SK-N-SH (cell line): ENCODE measurements at regions not wholly inside any gene's neighbourhood (a gene's known extent, or its start where the extent isn't known, plus 50 kb on each side); places are given as distances from the start of the nearest gene placed in this dataset.

Experiments
- CTCF ChIA-PET: fragments of 300-600, 350-600 bp; formaldehyde crosslinking; extraction: SDS; loops from one replicate; lab custom pipeline; 2021; lab: Yijun Ruan, JAX
- POLR2A ChIA-PET: fragments of 350-600 bp; sonication (Branson Sonifier 250); formaldehyde crosslinking; extraction: SDS; loops from one replicate; lab custom pipeline; 2020; ENCODE audit warnings: antibody characterized with exemption, inconsistent platforms; lab: Yijun Ruan, JAX
- DNase-seq: peaks from one replicate; pipeline ENCODE4 v3.0.0; 2012
- H2AFZ ChIP-seq: fragments of 200-600 bp; sonication (generic); 2 replicates; pipeline ENCODE4 v1.8.1; 2016; ENCODE audit warnings: antibody characterized with exemption, mild to moderate bottlenecking, low read depth
- H3F3A ChIP-seq: fragments of 200-600 bp; sonication (generic); replicated peaks from 2 replicates; pipeline ENCODE3; 2016; ENCODE audit warnings: antibody characterized with exemption, mild to moderate bottlenecking; ENCODE audit not compliant: insufficient read depth
- H3K27ac ChIP-seq, 2 experiments: fragments of 200-500 bp in 1 of 2; fragments of 200-600 bp in 1 of 2; sonication (Bioruptor generic) in 1 of 2; sonication (generic), shearing (Covaris generic) in 1 of 2; 2 replicates each; pipeline versions ENCODE4 v1.5.1 to v1.6.1; 2014 to 2016; ENCODE audit warnings: low read depth in 2 of 2, inconsistent platforms in 1 of 2, low read length in 1 of 2, mild to moderate bottlenecking in 1 of 2, mixed read lengths in 1 of 2
- H3K27me3 ChIP-seq: fragments of 200-600 bp; sonication (generic), shearing (Covaris generic); 2 replicates; pipeline ENCODE4 v1.6.1; 2016; ENCODE audit warnings: mixed run types; ENCODE audit not compliant: insufficient read depth
- H3K36me3 ChIP-seq, 2 experiments: fragments of 200-500 bp in 1 of 2; fragments of 200-600 bp in 1 of 2; sonication (Bioruptor generic) in 1 of 2; sonication (generic) in 1 of 2; replicated peaks in 1 of 2; 2 replicates each; pipeline versions ENCODE3 to v1.5.1; 2014 to 2016; ENCODE audit warnings: low read length in 1 of 2, mild to moderate bottlenecking in 1 of 2; ENCODE audit not compliant: insufficient read depth in 2 of 2, control insufficient read depth in 1 of 2
- H3K4me1 ChIP-seq, 2 experiments: fragments of 200-500 bp in 1 of 2; fragments of 200-600 bp in 1 of 2; sonication (Bioruptor generic) in 1 of 2; sonication (generic), shearing (Covaris generic) in 1 of 2; 2 replicates each; pipeline versions ENCODE4 v1.5.1 to v1.6.1; 2014 to 2016; ENCODE audit warnings: low read depth in 1 of 2, low read length in 1 of 2, mixed run types in 1 of 2; ENCODE audit not compliant: insufficient read depth in 2 of 2, control insufficient read depth in 1 of 2
- H3K4me2 ChIP-seq: fragments of 200-600 bp; sonication (generic), shearing (Covaris generic); 2 replicates; pipeline ENCODE4 v1.6.1; 2017; ENCODE audit warnings: mixed run types
- H3K4me3 ChIP-seq, 2 experiments: fragments of 200-500 bp in 1 of 2; fragments of 200-600 bp in 1 of 2; sonication (Bioruptor generic) in 1 of 2; sonication (generic), shearing (Covaris generic) in 1 of 2; 2 replicates each; pipeline versions ENCODE4 v1.5.1 to v1.8.1; 2014 to 2016; ENCODE audit warnings: low read depth in 2 of 2, inconsistent platforms in 1 of 2, low read length in 1 of 2, mild to moderate bottlenecking in 1 of 2, mixed read lengths in 1 of 2, moderate library complexity in 1 of 2
- H3K79me2 ChIP-seq: fragments of 200-600 bp; sonication (generic); 2 replicates; pipeline ENCODE4 v1.8.1; 2017; ENCODE audit warnings: mild to moderate bottlenecking; ENCODE audit not compliant: insufficient read depth
- H3K9ac ChIP-seq: fragments of 200-600 bp; sonication (generic); 2 replicates; pipeline ENCODE4 v1.6.1; 2017; ENCODE audit warnings: mixed run types
- H3K9me2 ChIP-seq: fragments of 200-600 bp; sonication (generic); 2 replicates; pipeline ENCODE4 v1.6.1; 2017; ENCODE audit warnings: mixed run types
- H3K9me3 ChIP-seq: fragments of 200-600 bp; sonication (generic); 2 replicates; pipeline ENCODE4 v1.6.1; 2017; ENCODE audit warnings: mixed run types, mild to moderate bottlenecking, moderate library complexity
- H4K20me1 ChIP-seq: fragments of 200-600 bp; sonication (generic); 2 replicates; pipeline ENCODE4 v1.6.1; 2017; ENCODE audit warnings: mild to moderate bottlenecking, mixed run types; ENCODE audit not compliant: insufficient read depth
- ELF1 ChIP-seq: IDR thresholded peaks from 2 replicates; pipeline ENCODE4 v1.4.0; 2012
- FOSL2 ChIP-seq: IDR thresholded peaks from 2 replicates; pipeline ENCODE4 v1.4.0; 2012; ENCODE audit warnings: low read depth, mild to moderate bottlenecking, moderate library complexity, borderline replicate concordance
- FOXM1 ChIP-seq: IDR thresholded peaks from 2 replicates; pipeline ENCODE4 v1.4.0; 2012; ENCODE audit warnings: low read depth, mild to moderate bottlenecking
- GABPA ChIP-seq: IDR thresholded peaks from 2 replicates; pipeline ENCODE4 v1.4.0; 2012; ENCODE audit warnings: low read depth, mild to moderate bottlenecking
- MEF2A ChIP-seq: IDR thresholded peaks from 2 replicates; pipeline ENCODE4 v1.4.0; 2012; ENCODE audit warnings: low read depth, borderline replicate concordance
- MXI1 ChIP-seq: IDR thresholded peaks from 2 replicates; pipeline ENCODE4 v1.6.1; 2012; ENCODE audit warnings: mild to moderate bottlenecking, low read depth, low read length, improper control_type of control experiment
- NFIC ChIP-seq: IDR thresholded peaks from 2 replicates; pipeline ENCODE4 v1.4.0; 2012; ENCODE audit warnings: borderline replicate concordance
- PBX3 ChIP-seq: IDR thresholded peaks from 2 replicates; pipeline ENCODE4; 2012
- POLR2AphosphoS5 ChIP-seq: IDR thresholded peaks from 2 replicates; pipeline ENCODE4 v1.6.1; 2012; ENCODE audit warnings: low read depth, low read length
- RCOR1 ChIP-seq: fragments of 150-350 bp; IDR thresholded peaks from 2 replicates; pipeline ENCODE4 v1.6.1; 2017; ENCODE audit warnings: antibody characterized with exemption, low read length
- SMC3 ChIP-seq: IDR thresholded peaks from 2 replicates; pipeline ENCODE4 v1.6.1; 2012; ENCODE audit warnings: low read depth, low read length, improper control_type of control experiment
- USF1 ChIP-seq: IDR thresholded peaks from 2 replicates; pipeline ENCODE4 v1.4.0; 2012; ENCODE audit warnings: low read depth, borderline replicate concordance
- YY1 ChIP-seq: IDR thresholded peaks from 2 replicates; pipeline ENCODE4 v1.4.0; 2012; ENCODE audit warnings: low read depth, mild to moderate bottlenecking
- WGBS: methylation state at CpG from one replicate; pipeline ENCODE4 v1.1.6; 2017; ENCODE audit warnings: low lambda C conversion rate; 5-methylcytosine and 5-hydroxymethylcytosine counted together
- TF ChIP-seq, protein P1 (sequence below): IDR thresholded peaks from 2 replicates; pipeline ENCODE4 v1.4.0; 2012; ENCODE audit warnings: low read depth
- TF ChIP-seq, protein P2 (sequence below): fragments of 200-600 bp; sonication (generic); IDR thresholded peaks from 2 replicates; pipeline ENCODE4 v1.6.1; 2017; ENCODE audit warnings: antibody characterized with exemption, mild to moderate bottlenecking, moderate library complexity

- TF ChIP-seq POLR2AphosphoS5 = no peak
- TF ChIP-seq SMC3 = no peak
- TF ChIP-seq, protein P1, sequence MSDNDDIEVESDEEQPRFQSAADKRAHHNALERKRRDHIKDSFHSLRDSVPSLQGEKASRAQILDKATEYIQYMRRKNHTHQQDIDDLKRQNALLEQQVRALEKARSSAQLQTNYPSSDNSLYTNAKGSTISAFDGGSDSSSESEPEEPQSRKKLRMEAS = no peak
- no peak for TF ChIP-seq RCOR1
- TF ChIP-seq MEF2A = no peak
- TF ChIP-seq USF1 = no peak
- TF ChIP-seq FOSL2 = no peak
- no peak for TF ChIP-seq FOXM1
- no peak for TF ChIP-seq MXI1
- no peak for TF ChIP-seq YY1
- TF ChIP-seq, protein P2, sequence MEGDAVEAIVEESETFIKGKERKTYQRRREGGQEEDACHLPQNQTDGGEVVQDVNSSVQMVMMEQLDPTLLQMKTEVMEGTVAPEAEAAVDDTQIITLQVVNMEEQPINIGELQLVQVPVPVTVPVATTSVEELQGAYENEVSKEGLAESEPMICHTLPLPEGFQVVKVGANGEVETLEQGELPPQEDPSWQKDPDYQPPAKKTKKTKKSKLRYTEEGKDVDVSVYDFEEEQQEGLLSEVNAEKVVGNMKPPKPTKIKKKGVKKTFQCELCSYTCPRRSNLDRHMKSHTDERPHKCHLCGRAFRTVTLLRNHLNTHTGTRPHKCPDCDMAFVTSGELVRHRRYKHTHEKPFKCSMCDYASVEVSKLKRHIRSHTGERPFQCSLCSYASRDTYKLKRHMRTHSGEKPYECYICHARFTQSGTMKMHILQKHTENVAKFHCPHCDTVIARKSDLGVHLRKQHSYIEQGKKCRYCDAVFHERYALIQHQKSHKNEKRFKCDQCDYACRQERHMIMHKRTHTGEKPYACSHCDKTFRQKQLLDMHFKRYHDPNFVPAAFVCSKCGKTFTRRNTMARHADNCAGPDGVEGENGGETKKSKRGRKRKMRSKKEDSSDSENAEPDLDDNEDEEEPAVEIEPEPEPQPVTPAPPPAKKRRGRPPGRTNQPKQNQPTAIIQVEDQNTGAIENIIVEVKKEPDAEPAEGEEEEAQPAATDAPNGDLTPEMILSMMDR = no peak
- TF ChIP-seq PBX3 = no peak
- no peak for TF ChIP-seq GABPA
- no peak for TF ChIP-seq NFIC
- TF ChIP-seq ELF1 = no peak
- Histone ChIP-seq H3K9me3 (no peaks in the 10 kb centered on the region), H3K36me3 (peaks cover 0 to 3% of the 10 kb centered on the region in 2 experiments), H3K9me2 (no peaks in the 10 kb centered on the region), H3K27ac (no peak overlapping the region; a peak in 1 of 4 replicates), H3F3A (no peaks in the 10 kb centered on the region), H3K79me2 (no peaks in the 10 kb centered on the region), H3K27me3 (no peaks in the 10 kb centered on the region), H4K20me1 (no peaks in the 10 kb centered on the region), H2AFZ (no peak overlapping the region), H3K4me3 (no peak overlapping the region), H3K4me1 (peaks cover 0 to 15% of the 10 kb centered on the region in 2 experiments; a peak in 2 of 4 replicates), H3K4me2 (no peak overlapping the region), H3K9ac (no peak overlapping the region)
- no peak for DNase-seq
- POLR2A ChIA-PET = no interaction called here
- 92% methylated on average over 7 of the region's 7 CpGs for WGBS
- CTCF ChIA-PET = no interaction called here
These were observed 74.1 kb upstream of the NAA20 start for GRCh38 chr20:19943061-19943521.
